MCF 10A (cell line): ENCODE measurements at regions not wholly inside any gene's neighbourhood (a gene's known extent, or its start where the extent isn't known, plus 50 kb on each side); places are given as distances from the start of the nearest gene placed in this dataset.

ENCODE experiments used
- BruUV-seq: library from RNA; stranded (reverse); fragments of 400-500 nt; replicated peaks from 2 replicates; lab custom pipeline; 2021; lab: Mats Ljungman, UMichigan
- CTCF ChIA-PET: fragments of 300-600 bp; sonication (Branson Sonifier 250); formaldehyde crosslinking; extraction: SDS; loops from one replicate; lab custom pipeline; 2021; ENCODE audit warnings: antibody characterized with exemption, inconsistent platforms; lab: Yijun Ruan, JAX
- POLR2A ChIA-PET: fragments of 300-600, 350-650 bp; sonication (Branson Sonifier 250); formaldehyde crosslinking; extraction: SDS; loops from one replicate; lab custom pipeline; 2020; ENCODE audit warnings: antibody characterized with exemption, inconsistent platforms; lab: Yijun Ruan, JAX
- DNase-seq: peaks from one replicate; pipeline ENCODE4 v3.0.0-alpha.2; 2018; ENCODE audit not compliant: unreplicated experiment
- H3K27ac Mint-ChIP-seq: one replicate; pipeline ENCODE4 v1.8.0; 2022; ENCODE audit warnings: mild to moderate bottlenecking, low read depth, mixed read lengths; ENCODE audit not compliant: unreplicated experiment
- H3K27me3 Mint-ChIP-seq: one replicate; pipeline ENCODE4 v1.8.0; 2022; ENCODE audit warnings: mixed read lengths; ENCODE audit not compliant: insufficient read depth, unreplicated experiment
- H3K36me3 Mint-ChIP-seq: one replicate; pipeline ENCODE4 v1.8.0; 2022; ENCODE audit warnings: mild to moderate bottlenecking, moderate library complexity, mixed read lengths; ENCODE audit not compliant: insufficient read depth, unreplicated experiment
- H3K4me1 Mint-ChIP-seq: one replicate; pipeline ENCODE4 v1.8.0; 2022; ENCODE audit warnings: mixed read lengths; ENCODE audit not compliant: insufficient read depth, unreplicated experiment
- H3K4me3 Mint-ChIP-seq: one replicate; pipeline ENCODE4 v1.8.0; 2022; ENCODE audit warnings: mild to moderate bottlenecking, moderate library complexity, mixed read lengths; ENCODE audit not compliant: unreplicated experiment
- H3K9me3 Mint-ChIP-seq: one replicate; pipeline ENCODE4 v1.8.0; 2022; ENCODE audit warnings: mixed read lengths; ENCODE audit not compliant: unreplicated experiment
- CTCF ChIP-seq: fragments of 200-600 bp; IDR thresholded peaks from one replicate; pipeline ENCODE4 v1.8.0; 2022; ENCODE audit warnings: antibody characterized with exemption, mild to moderate bottlenecking; ENCODE audit not compliant: unreplicated experiment
- intact Hi-C: fragments of 100-400 bp; cut with micrococcal nuclease; formaldehyde crosslinking; loops from 2 replicates; pipeline ENCODE4 v1.14.1; 2022

GRCh38 chr18:47719096-47719780 lies 211.2 kb downstream of the SMAD2 start:
- H3K4me1 Mint-ChIP-seq: no peaks in the 10 kb centered on the region
- CTCF ChIA-PET: no interaction called here
- BruUV-seq: no TSS peak
- no peak overlapping the region for H3K27ac Mint-ChIP-seq
- POLR2A ChIA-PET: no interaction called here
- intact Hi-C loops: no loop called here
- H3K9me3 Mint-ChIP-seq: no peaks in the 10 kb centered on the region
- DNase-seq: no peak
- TF ChIP-seq CTCF: no peak
- no peak overlapping the region for H3K4me3 Mint-ChIP-seq
- H3K36me3 Mint-ChIP-seq: no peaks in the 10 kb centered on the region
- H3K27me3 Mint-ChIP-seq: peaks cover 50% of the 10 kb centered on the region

GRCh38 chr18:47718646-47719045 lies 211.8 kb downstream of the SMAD2 start:
- Mint-ChIP-seq H3K27me3 (peaks cover 56% of the 10 kb centered on the region), H3K4me1 (no peaks in the 10 kb centered on the region), H3K27ac (no peak overlapping the region), H3K4me3 (no peak overlapping the region), H3K9me3 (no peaks in the 10 kb centered on the region), H3K36me3 (no peaks in the 10 kb centered on the region)
- BruUV-seq: no TSS peak
- ChIA-PET POLR2A (no interaction called here), CTCF (no interaction called here)
- TF ChIP-seq CTCF: no peak
- no peak for DNase-seq
- intact Hi-C loops: no loop called here

- Mint-ChIP-seq H3K9me3 (no peaks in the 10 kb centered on the region), H3K36me3 (no peaks in the 10 kb centered on the region), H3K4me3 (no peak overlapping the region), H3K27me3 (peaks cover 67% of the 10 kb centered on the region), H3K4me1 (no peaks in the 10 kb centered on the region), H3K27ac (no peak overlapping the region)
- no peak for DNase-seq
- ChIA-PET CTCF (interaction anchor here (0.8 kb wide), 1 partner anchor 421 kb away, joined by 4 read pairs; no protein-coding TSS in a partner anchor), POLR2A (no interaction called here)
- no peak for TF ChIP-seq CTCF
- no TSS peak for BruUV-seq
- intact Hi-C loops: no loop called here
Observed at GRCh38 chr18:47717257-47717656, 213.2 kb downstream of the SMAD2 start.

- ChIA-PET POLR2A (no interaction called here), CTCF (interaction anchor here (0.8 kb wide), 1 partner anchor 421 kb away, joined by 4 read pairs; no protein-coding TSS in a partner anchor)
- H3K9me3 Mint-ChIP-seq: no peaks in the 10 kb centered on the region
- DNase-seq: no peak
- H3K27me3 Mint-ChIP-seq: peaks cover 62% of the 10 kb centered on the region
- H3K4me3 Mint-ChIP-seq: no peak overlapping the region
- H3K36me3 Mint-ChIP-seq: no peaks in the 10 kb centered on the region
- BruUV-seq: no TSS peak
- H3K27ac Mint-ChIP-seq: no peak overlapping the region
- TF ChIP-seq CTCF: no peak
- no peaks in the 10 kb centered on the region for H3K4me1 Mint-ChIP-seq
- intact Hi-C loops: no loop called here
Observed at GRCh38 chr18:47716632-47717185, 213.8 kb downstream of the SMAD2 start.
